ENCODE measurements at regions not wholly inside any gene's neighbourhood (a gene's known extent, or its start where the extent isn't known, plus 50 kb on each side); places are given as distances from the start of the nearest gene placed in this dataset.

GRCh38 chr3:10557781-10558373, 52.5 kb upstream of the ATP2B2 start:
- TF ChIP-seq EP300 (IDR thresholded peaks at IDR 0.05) (no peak), CTCF (IDR thresholded peaks at IDR 0.05) (no peak), POLR2A (IDR thresholded peaks at IDR 0.05) (no peak), POLR2AphosphoS5 (IDR thresholded peaks at IDR 0.05) (no peak)
